ENCODE measurements at regions not wholly inside any gene's neighbourhood (a gene's known extent, or its start where the extent isn't known, plus 50 kb on each side); places are given as distances from the start of the nearest gene placed in this dataset.
"Not testable (repeated sequence)": the region's sequence is repeated elsewhere in the genome, so short reads cannot be mapped to it uniquely, and the experiment has no call there.

DNA sequence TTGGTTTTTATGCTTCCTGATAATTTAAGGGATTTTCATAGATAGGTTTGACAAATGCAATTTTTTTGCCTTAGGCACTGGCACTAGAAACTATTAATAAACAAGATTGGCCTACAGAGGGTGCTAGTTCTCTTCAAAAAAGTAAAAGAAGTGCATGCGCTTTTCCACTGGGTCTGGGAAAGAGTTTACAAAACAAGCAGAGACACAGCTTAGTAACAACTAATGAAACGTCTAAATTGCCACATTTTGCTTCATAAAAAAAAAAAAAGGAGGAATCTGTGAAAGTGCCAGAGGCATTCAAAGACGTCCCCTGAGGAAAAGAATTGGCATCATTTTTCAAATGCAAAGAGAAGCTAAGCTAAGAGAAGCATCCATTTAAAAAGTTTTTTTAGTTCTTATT, 58.3 kb upstream of the EEA1 start:
- peak; percentile 72 for DNase-seq (ENCODE audit: low spot score)

DNA sequence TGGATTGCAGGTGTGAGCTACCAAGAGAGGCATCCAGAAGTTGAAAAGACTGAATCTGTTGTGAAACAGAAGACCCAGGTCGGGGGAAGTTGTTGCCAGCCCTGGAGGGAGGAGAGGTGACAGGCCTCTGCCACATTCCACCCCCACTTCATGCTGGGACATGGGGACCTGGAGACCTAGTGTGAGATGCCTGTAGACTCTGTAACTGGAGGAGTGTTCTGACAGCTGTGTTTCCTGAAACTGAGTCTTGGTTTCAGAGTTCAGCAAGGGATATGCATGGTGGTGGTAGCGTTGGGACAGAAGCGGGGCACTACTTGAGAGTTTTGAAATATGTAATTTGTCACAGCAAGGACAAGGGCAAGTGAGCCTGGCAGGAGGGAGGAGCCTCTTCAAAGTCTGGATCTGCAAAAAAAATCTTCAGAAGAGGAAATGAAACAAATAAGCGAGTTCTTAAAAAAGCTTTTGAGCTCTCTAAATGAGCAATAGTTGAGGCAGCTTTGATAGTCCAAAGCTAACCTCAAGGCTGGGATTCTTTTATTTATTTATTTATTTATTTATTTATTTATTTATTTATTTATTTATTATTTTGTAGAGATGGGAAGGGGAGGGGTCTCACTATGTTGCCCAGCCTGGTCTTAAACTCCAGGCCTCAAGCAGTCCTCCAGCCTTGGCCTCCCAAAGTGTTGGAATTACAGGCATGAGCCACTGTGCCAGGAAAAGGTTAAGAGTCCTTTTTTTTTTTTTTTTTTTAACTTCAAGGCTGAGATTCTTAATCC, 58.9 kb upstream of the EEA1 start:
- DNase-seq (ENCODE audit: low spot score) = peak; percentile 12

DNA sequence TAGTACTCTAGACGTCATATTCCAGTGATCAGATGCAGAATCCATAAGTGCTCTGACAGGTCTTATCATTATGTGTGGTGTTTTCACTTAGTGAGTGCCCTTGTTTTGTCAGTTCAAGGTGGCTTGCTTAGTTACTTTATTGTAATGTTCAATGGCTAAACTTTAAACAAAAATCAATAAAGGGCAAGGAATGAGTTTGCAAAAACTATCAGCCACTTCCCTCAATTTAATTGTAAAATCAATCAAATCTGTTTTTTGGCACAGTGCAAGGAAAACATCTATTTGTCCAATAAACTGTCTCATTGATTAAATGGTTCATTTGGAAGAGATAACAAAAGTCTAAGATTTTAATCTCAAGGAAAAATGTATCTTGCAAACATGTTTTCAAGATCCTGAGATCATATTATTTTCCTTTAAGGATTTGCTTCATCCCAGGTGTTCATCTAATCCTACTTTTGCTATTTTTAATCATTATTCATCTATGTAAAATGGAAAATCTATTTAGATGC, 59.6 kb upstream of the EEA1 start:
- DNase-seq (ENCODE audit: low spot score) = no peak

DNA sequence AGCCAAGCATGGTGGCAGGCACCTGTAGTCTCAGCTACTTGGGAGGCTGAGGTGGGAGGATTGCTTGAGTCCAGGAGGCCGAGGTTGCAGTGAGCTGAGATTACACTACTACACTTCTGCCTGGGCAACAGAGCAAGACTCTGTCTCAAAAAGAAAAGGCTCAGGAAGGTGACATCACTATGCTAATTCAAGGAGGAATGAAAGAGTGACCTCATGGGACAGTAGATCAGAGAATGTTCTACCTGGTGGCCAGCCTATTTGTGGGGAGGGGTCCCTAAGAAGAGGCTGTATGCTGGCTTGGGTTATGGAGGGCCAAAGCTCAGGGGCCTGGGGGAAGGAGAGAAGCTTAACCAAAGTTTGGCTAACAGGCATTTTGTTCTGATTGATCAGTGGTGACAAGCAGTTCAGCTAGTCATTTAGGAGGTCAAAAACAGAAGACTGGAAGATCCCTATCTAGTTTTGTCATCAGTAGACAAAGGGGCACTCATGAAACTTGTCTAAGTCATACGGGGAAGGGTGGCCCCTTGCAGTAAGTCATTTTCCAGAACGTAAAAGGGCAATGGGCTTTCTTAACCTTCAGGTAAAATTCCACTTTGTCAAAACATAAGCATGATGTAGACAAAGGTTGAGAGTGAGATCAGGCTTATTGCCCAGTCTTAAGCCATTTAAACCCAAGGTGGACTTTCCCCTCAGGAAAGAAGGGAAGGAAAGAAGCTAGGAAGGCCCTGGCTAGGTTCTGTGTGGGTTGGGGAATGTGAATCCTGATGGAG, 60.8 kb upstream of the EEA1 start:
- DNase-seq (ENCODE audit: low spot score) = no peak

DNA sequence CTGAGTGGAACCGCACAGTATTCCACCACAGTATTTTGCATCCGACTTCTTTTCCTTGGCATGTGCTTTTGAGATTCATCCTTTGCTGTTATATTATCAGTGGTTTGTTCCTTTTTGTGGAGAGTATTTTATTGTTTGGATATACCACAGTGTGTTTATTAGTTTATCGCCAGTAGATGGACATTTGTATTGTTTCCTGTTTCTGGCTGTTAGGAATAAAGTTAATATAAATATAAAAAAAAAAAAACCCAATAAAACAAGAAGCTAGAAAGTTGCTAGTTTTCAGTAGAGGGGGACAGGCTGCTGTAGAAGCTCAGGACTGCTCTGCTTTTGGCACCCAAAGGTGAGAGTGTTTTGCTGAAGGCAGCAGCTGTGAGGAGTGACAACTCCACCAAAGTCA, 62.0 kb upstream of the EEA1 start:
- DNase-seq (ENCODE audit: low spot score) = no peak

DNA sequence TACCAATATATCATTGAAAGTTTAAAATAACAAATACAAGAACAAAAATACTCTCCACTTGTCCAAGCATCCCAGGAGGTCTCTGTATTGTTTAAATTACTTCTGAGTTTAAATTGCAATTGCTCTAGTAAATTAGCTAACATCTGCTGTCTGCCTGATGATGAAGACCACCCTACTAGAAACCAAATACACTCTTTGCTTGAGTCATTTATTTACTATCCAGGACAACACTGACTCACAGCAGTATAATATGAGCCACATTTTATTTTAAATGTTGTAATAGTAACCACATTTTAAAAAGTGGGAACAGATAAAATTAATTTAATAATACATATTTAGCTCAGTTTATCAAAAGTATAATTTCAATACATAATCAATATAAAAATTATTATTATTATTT, 62.9 kb upstream of the EEA1 start:
- peak; percentile 22 for DNase-seq (ENCODE audit: low spot score)

DNA sequence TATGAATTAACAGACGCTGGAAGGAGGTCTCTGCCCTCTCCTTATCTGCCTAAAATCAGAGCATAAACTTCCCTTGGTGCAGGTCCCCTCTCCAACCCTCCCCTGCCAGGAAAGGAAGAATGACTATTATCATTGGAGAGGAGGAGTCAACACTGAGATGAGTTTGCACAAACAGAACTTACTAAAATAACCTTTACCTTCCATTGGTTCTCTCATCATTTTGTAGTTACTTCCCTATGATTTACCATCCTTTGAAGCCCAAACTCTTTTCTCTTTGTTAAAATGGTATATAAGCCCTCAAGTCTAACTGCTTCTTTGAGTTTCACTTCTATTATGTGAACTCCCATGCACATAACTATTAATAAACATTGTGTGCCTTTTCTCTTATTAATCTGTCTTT, 64.2 kb upstream of the EEA1 start:
- DNase-seq (ENCODE audit: low spot score) = no peak

DNA sequence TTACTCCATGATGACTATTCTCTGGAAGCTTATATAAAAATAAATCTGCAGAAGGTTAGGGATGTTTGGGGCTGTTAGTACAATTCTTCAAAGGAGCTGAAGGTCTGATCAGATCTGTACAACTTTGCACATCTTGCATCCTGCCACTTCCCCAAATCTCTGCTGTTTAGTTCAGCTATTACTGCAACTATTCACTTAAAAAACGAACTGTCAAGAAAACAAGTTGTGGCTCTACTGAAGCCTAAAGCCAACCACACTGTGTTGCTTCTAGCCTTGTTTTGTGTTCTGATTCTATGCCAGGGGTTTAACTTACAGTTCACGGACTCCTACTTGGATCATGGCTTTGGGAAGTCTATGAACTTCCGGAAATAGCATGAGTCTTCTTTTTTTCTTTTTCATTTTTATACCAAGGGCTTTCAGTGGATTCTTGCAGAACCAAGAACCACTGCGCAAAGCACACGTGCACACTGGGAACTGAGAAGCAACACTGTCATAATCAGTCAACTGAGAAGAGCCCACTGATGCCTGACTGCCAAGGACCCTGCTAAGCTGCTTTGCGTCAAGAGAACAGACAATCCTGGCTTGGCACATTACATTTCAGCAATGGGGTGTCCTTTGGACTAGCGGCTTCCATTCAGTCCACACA, 66.3 kb upstream of the EEA1 start:
- DNase-seq (ENCODE audit: low spot score) = no peak

DNA sequence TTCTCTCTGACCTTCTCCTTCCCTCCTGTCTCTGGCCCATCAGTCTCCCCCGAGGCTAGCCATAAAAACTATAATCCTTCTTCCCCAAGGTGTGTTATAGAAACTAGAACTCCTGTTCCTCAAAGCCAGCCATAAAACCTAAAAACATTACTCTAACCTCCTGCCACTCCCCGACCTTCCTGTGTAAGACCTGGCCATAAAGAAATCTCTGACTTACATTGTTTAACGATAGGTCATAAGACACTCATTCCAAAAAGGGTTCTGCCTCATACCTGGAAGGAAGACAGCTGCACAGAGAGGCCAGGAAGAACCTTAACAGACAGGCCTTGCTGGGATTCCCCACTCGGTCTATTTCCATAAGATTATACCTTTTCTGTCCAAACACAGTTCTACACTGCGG, 70.9 kb upstream of the EEA1 start:
- DNase-seq (ENCODE audit: low spot score) = no peak

DNA sequence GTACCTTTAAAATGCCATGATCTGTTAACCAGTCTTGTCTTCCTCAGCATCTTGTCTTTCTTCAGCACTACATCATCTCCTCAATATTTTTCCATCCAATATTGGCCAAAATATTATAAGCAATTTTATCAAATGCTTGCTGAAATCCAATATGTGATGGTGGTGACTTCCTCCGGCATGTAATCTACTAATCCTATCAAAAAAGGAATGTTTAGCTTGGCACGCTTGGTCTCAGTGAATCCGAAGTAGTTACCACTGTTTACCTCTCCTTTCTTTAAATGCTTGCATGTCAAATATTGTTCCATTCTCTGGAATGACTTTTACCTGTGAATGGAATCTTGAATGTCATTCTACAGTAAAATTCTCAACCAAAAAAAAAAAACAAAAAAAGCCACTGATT, 72.3 kb upstream of the EEA1 start:
- no peak for DNase-seq (ENCODE audit: low spot score)

DNA sequence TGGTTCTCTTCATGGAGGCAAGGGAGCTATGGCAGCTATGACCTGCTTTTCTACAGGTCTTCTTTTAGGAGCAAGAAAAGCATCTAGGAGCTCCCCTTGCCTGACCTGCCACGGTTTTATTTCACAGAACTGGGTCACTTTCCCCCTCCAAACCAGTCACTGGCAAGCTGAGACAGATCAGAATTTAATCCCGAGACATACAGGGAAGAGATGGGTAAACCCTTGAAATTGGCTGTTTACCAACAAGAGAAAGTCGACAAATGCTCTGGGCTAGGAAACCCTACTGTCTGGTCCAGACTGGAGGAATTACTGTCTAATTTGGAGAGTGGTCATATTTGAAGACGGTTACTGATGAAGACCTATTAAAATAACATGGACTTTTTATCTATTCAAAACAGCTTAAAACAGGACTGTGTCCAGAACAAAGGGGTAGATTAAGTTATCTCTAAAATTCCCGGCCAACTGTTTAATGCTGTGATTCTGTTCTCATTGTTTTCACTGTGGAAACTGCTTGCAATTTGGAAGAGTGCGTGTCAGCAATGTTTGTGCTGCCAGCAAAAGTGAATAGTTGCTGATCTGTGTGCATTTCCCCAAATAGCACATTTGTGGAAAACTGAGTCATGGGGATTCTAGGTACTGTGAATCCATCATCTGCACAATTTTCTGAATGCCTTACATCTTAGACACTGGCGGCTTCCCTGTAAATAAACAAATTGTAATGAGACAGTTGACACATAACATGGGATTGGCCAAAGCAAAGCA, 73.4 kb upstream of the EEA1 start:
- peak; percentile 77 for DNase-seq (ENCODE audit: low spot score)

DNA sequence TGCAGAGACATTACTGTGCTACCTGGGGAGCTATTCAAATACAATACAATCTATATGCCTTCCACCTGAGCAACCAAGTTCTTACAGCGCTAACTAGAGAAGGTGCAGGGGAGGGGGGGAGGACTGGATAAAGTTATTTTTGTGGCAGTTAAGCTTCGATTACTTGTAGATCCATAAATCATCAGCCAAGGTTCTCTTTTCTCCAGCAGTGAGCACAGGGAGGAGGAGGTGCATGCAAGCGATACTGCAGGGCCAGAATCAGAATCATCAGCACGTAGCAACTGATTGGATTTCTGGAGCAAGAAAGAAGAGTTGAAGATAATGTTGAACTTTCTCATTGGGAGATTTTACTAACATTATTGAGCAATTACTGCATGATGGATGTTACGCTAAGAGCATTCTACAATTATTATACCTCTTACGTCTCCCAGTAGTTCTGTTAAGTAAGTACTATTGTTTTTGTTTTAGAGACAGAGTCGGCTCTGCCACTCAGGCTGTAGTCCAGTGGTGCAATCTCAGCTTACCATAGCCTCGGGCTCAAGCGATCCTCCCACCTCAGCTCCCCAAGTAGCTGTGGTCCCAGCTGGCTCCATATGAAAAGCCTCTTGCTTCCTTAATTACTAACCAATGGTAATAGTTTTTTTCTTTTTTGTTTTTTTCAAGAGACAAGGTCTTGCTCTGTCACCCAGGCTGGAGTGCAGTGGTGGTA, 74.6 kb upstream of the EEA1 start:
- DNase-seq (ENCODE audit: low spot score) = no peak

DNA sequence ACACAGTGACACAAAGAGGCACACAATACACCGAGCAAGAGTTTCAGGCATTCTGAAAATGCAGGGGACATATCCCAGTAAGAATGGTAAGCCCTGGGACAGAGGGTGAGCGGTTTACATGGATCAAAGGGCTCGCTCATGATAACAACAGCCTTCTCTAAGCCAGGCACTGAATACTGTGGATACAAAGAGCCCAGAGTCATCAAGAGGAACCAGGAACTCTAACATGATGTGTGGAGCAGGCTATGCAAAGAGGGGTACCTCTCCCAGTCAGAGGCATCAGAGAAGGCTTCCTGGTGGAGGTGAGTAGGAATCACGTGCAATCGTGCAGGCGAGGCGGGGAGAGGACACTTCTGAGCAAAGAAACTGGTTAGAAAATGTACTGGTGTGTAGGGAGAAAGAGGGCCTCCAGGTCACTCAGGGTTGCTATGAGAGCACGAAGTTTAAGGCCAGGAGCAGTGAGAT, 76.9 kb upstream of the EEA1 start:
- DNase-seq (ENCODE audit: low spot score) = no peak

DNA sequence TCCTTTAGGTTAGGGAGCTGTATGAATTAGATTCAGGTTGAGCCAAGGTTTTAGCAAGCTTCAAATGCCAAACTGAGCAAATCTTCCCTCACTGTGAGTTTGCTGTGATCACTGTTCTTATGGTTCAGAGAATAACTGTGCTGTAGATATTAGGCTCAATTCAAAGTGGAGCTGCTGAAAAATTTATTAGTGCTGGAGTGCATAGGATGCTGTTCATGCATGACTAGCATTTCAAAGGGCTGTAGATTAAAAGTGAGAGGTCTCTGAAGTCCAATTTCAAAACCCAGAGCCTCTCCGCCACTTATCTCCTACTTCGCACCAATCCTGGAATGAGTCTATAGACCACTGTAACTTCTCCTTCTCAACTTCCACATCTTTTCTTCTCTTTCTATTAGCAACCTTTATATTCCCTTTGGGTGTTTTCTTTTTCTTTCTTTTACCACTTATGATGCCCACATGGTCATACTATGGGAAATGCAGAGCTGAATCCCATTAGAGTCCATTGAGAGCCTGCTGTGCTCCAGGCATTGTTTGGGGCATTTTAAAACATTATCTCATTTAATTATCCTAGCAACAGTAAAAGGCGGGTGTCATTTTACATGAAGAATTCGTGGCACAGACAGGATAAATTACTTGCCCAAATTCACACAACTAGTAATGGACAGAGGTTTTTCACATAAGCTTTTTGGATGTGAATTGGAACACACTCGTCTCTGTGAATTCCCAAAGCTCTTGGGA, 77.5 kb upstream of the EEA1 start:
- no peak for DNase-seq (ENCODE audit: low spot score)

DNA sequence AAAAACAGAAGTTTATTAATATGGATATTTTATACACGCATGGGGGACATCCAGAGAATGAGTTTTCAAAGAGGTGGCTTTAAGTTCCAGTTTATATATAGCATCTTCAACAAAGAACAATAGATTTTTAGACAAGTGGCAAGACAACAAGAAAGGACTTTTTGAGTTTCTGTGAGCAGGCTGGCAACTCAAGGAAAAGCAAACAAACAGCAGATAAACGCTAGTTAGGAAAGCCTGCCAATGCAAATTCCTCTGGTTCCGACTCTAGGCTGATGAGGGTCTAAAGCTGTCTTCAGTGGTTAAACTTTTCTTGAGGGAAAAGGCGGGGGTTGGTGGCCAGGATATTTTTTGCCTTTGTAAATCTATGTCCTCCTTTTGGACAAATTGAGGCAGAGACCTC, 78.4 kb upstream of the EEA1 start:
- DNase-seq (ENCODE audit: low spot score) = no peak

DNA sequence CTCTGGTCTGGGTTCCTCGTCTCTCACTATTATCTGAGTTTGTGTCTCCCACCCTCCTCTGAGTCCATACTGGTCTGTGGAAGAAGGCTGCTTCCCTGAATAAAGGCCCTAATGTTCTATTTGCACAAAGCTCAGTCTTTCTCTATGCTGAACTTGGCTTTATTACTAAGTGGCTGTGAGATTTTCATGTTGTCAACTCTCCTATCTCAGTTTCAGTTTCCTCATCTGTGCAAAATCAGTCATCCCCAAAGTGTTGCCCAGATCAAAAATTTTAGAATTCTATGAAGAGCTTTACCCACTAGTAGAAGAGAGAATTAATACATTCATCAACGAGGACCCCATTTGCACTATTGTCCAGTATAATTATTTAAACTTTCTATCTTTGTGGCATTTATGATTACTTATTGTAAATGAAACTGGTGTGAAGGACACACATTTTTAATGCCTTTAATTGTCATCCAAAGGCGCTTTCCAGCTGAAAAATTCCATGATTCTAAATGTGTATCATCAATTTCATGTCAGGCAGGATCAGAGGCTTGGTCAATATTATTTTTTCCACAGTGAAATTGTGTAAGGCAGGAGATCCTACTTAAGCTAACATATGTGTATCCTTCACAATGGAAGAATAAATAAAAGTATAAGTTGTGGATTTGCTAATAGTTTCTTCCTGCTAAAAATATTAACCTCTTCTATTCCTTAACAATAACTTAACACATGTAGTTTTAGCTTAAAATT, 79.1 kb upstream of the EEA1 start:
- no peak for DNase-seq (ENCODE audit: low spot score)

DNA sequence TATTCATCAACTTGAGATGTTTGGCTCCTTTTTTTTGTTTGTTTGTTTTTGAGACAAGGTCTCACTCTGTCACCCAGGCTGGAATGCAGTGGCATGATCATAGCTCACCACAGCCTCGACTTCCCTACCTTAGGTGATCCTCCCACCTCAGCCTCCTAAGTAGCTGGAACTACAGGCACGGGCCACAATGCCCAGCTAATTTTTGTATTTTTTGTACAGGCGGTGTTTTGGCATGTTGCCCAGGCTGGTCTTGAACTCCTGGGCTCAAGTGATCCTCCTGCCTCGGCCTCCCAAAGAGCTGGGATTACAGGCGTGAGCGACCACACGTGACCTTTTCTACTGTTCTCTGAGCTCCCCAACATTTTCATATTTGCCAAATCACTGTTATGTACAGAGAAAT, 79.8 kb upstream of the EEA1 start:
- DNase-seq (ENCODE audit: low spot score) = not testable (repeated sequence)

DNA sequence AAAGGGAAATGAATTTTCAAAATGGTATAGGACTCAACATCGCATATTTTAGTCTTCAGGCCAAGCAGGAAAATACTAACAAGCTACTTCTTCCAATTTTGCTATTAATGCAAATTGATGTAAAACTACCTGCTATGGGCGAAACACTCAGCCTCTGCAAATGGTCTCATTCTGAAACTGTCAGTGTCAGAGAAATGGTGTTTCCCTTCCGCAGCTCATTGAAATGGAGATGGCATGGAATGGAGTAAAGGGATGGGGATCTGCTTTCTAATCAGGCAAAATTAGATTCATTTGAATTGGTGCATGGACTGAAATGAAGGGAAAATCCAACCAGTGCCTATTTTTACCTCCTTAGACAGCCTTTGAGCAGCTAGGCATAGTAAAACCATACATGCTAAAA, 80.4 kb upstream of the EEA1 start:
- no peak for DNase-seq (ENCODE audit: low spot score)

DNA sequence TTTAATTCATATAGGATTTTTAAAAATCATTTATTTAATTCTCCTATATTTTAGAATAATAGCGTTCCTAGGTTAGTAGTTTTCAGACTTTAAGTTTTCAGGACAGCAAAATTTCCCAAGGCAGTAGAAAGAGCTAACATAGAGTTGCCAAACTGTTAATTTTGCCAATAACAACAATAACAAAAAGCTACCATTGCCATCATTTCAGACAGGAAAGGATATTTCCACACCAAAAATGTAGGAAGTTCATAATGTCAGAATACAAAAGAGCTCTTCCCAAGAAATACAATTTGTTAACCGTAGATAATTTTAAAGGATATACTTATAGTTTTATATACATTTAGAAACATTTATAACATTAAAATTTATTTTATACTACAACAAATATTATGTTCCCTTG, 81.4 kb upstream of the EEA1 start:
- no peak for DNase-seq (ENCODE audit: low spot score)

DNA sequence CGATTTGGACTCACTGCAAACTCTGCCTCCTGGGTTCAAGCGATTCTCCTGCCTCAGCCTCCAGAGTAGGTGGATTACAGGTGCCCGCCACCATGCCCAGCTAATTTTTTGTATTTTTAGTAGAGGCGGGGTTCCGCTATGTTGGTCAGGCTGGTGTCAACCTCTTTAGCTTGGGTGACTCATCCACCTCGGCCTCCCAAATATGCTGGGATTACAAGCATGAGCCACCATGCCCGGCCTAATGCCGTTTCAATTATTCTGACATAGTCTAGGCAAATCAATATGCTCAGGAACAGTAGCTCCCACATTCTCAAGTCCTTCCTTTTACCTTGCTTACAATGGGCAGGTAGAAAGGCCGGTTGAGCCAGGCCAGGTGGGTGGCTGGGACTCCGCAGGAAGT, 82.0 kb upstream of the EEA1 start:
- no peak for DNase-seq (ENCODE audit: low spot score)
